Activated naive CD4-positive, alpha-beta T cell treated with anti-CD3 and anti-CD28 coated beads, Interleukin-2, amount 50 U/mL, for 24 hours (primary cell): ENCODE measurements at regions not wholly inside any gene's neighbourhood (a gene's known extent, or its start where the extent isn't known, plus 50 kb on each side); places are given as distances from the start of the nearest gene placed in this dataset.

ENCODE experiments used
- H3K27ac Mint-ChIP-seq: one replicate; pipeline ENCODE4 v1.8.0; 2021; ENCODE audit warnings: mild to moderate bottlenecking, mixed read lengths
- H3K27me3 Mint-ChIP-seq: one replicate; pipeline ENCODE4 v1.8.0; 2021; ENCODE audit warnings: mixed read lengths
- H3K36me3 Mint-ChIP-seq: one replicate; pipeline ENCODE4 v1.8.0; 2021; ENCODE audit warnings: mixed read lengths
- H3K4me1 Mint-ChIP-seq: one replicate; pipeline ENCODE4 v1.8.0; 2021; ENCODE audit warnings: mixed read lengths
- H3K4me3 Mint-ChIP-seq: one replicate; pipeline ENCODE4 v1.8.0; 2021; ENCODE audit warnings: mild to moderate bottlenecking, mixed read lengths
- H3K9me3 Mint-ChIP-seq: one replicate; pipeline ENCODE4 v1.8.0; 2021; ENCODE audit warnings: mixed read lengths

DNA sequence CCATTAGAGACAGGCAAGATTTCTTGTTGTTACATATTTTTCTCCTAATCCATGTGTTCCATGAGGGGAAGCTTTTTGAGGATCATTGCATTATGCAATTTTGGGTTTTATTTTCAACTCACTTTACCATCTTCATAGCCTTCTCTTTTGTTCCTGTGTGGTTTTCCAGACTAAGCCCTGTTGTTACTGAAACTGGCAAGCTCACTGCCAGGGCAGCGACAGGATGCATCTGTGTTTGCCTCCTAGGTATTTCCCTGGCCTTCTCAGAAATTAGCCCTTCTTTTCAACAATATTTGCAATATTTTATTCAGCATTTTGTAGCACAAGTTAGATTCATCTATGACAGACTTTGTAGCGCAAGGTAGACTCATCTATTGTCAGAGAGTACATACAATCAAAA, 134.2 kb upstream of the CYYR1 start:
- Mint-ChIP-seq H3K36me3 (no peaks in the 10 kb centered on the region), H3K4me1 (no peaks in the 10 kb centered on the region)

DNA sequence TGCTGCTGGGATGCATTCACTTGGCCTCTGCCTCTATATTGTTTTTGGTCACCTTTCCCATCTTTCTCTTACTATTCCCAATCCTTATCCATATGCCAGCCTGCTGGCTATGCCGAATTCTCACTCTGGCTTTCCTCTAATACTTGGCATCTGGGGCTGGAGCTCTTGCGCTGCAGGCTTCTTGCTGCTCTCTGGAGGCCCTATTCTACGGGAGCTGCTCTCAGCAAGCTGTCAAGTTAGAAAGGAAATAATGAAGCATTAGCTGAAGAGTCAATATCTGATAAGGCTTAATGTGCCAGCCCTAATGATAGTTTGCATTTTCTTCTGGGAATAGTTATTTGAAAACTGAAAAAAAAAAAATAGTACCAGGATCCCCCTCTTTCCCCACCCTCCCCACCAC, 125.3 kb upstream of the CYYR1 start:
- H3K9me3 Mint-ChIP-seq: no peaks in the 10 kb centered on the region

More for the DNA sequence above, 134.2 kb upstream of the CYYR1 start:
- Mint-ChIP-seq H3K4me3 (no peak overlapping the region), H3K27ac (no peak overlapping the region), H3K9me3 (no peaks in the 10 kb centered on the region), H3K27me3 (peaks cover 2% of the 10 kb centered on the region)

DNA sequence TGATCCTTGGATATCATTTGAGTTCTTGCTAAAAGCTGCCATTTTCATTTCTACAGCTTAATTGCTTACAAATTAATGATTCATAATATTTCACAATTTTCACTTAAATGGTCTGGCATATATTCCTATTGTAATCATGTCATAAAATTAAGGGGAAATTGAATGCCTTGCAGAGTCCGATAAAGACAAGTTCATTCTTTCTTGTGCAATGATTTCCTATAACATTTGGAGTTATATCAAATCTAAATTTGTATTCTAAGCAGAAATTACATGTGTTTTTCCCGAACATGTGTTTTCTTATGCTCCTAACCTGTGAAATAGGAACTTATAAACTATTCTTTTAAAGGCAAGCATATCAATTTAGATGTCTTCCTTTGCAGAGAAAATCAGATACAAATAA, 118.3 kb upstream of the CYYR1 start:
- no peak overlapping the region for H3K27ac Mint-ChIP-seq
- peaks cover 5% of the 10 kb centered on the region for H3K9me3 Mint-ChIP-seq
- peaks cover 12% of the 10 kb centered on the region for H3K27me3 Mint-ChIP-seq
- H3K4me3 Mint-ChIP-seq: no peak overlapping the region
- H3K4me1 Mint-ChIP-seq: peaks cover under 1% of the 10 kb centered on the region
- no peaks in the 10 kb centered on the region for H3K36me3 Mint-ChIP-seq

More for the DNA sequence above, 125.3 kb upstream of the CYYR1 start:
- H3K27me3 Mint-ChIP-seq: peaks cover 7% of the 10 kb centered on the region
- H3K4me3 Mint-ChIP-seq: no peak overlapping the region
- H3K4me1 Mint-ChIP-seq: no peaks in the 10 kb centered on the region
- no peaks in the 10 kb centered on the region for H3K36me3 Mint-ChIP-seq
- no peak overlapping the region for H3K27ac Mint-ChIP-seq

DNA sequence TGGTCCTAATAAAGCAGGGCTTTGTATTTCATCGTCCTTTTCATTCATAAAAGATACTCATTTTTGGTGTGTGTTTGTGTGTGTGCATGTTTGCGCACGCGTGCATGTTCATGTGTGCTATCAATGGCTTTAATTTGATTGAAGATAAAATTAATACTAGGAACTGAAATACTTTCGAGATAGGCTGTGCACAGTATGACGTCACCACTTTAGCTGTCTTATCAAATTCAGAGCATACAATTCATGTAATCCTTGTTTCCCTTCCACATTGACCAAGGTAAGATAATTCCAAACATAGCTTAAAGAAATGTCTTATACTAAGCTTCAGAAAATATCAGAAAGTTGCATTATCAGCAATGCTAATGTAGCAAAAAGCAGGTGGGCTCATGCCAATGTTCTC, 113.6 kb upstream of the CYYR1 start:
- no peak overlapping the region for H3K4me3 Mint-ChIP-seq
- peaks cover 5% of the 10 kb centered on the region for H3K27me3 Mint-ChIP-seq
- peaks cover 10% of the 10 kb centered on the region for H3K9me3 Mint-ChIP-seq

DNA sequence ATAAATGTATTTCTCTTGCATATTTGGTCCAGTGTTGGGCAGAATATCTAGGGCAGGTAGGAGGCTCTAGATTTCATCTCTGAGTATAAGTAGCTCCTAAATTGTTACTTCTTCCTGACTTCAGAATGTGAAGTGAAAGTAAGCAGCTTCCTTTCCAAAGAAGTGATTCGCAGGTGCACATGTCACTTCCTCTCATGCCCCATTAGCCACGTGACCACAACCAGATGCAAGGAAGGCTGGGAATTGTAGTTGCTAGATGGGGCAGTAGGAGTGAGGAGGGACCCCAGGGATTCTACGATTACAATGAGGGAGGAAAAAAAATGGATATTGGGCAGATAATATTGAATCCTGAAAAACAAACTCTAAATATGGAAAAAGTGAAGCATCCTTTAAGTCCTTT, 113.2 kb upstream of the CYYR1 start:
- Mint-ChIP-seq H3K27me3 (peaks cover 5% of the 10 kb centered on the region), H3K27ac (no peak overlapping the region), H3K9me3 (peaks cover 10% of the 10 kb centered on the region), H3K4me3 (no peak overlapping the region), H3K36me3 (no peaks in the 10 kb centered on the region), H3K4me1 (peaks cover 6% of the 10 kb centered on the region)

More for the DNA sequence above, 113.6 kb upstream of the CYYR1 start:
- Mint-ChIP-seq H3K4me1 (peaks cover 6% of the 10 kb centered on the region), H3K36me3 (no peaks in the 10 kb centered on the region), H3K27ac (no peak overlapping the region)

DNA sequence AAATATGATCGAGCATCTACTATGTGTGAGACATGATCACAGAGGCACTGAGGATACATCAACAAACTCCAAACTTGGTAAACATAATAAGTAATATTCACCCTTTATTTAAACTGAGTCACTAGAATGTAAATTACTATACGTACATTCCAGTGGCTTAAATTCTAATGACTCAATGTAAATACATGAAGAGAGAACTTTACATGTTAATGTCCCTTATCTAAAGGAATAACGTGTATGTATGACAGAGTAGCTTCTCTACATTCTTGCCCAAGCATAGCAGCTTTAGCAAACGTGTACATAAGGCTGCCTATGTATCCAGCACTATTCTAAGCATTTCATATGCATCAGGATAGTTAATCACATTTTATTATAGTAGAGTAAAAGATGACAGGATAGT, 111.8 kb upstream of the CYYR1 start:
- H3K4me3 Mint-ChIP-seq: no peak overlapping the region
- no peak overlapping the region for H3K27ac Mint-ChIP-seq
- peaks cover 6% of the 10 kb centered on the region for H3K4me1 Mint-ChIP-seq
- peaks cover 3% of the 10 kb centered on the region for H3K27me3 Mint-ChIP-seq
- H3K9me3 Mint-ChIP-seq: peaks cover 10% of the 10 kb centered on the region
- H3K36me3 Mint-ChIP-seq: no peaks in the 10 kb centered on the region

DNA sequence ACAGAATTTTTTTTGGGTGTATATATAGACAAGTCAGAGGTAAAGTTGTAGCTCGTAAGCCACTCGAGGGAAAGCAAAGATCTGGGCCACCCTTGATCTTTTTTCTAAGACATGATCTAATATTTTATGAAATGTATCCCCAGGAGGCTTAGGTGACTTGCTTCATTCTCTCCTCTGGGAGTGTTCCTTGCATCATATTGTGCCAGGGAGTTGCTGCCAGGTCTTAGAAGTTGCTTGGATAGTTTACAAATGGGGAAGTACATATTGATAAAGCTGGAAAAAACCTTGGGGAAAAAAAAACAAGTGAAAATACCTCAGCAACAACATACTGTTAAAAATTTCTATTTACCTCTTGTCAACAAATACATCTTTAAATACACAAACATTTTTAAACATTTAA, 110.9 kb upstream of the CYYR1 start:
- peaks cover 3% of the 10 kb centered on the region for H3K27me3 Mint-ChIP-seq
- H3K27ac Mint-ChIP-seq: no peak overlapping the region
- H3K4me1 Mint-ChIP-seq: peaks cover 6% of the 10 kb centered on the region
- H3K36me3 Mint-ChIP-seq: no peaks in the 10 kb centered on the region
- no peak overlapping the region for H3K4me3 Mint-ChIP-seq
- H3K9me3 Mint-ChIP-seq: peaks cover 10% of the 10 kb centered on the region

DNA sequence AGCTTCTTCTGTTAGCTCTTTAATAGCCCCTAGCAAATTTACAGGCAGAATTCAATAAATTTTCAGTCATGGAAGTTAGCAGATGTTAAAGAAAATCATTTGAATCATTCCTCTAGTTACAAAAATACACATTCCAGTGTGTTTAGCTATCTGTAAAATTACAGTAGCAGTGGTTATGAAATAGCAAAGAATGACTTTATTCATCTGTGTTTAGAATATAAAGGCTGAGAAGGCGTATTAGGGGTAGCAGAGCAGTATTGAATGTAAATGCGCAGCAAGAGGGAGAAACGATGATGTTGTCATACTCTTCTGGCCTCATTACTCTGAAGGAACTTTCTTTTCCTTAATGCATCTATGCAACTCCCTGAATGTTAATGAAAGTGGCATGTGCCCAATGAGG, 106.2 kb upstream of the CYYR1 start:
- no peaks in the 10 kb centered on the region for H3K36me3 Mint-ChIP-seq
- no peak overlapping the region for H3K4me3 Mint-ChIP-seq

DNA sequence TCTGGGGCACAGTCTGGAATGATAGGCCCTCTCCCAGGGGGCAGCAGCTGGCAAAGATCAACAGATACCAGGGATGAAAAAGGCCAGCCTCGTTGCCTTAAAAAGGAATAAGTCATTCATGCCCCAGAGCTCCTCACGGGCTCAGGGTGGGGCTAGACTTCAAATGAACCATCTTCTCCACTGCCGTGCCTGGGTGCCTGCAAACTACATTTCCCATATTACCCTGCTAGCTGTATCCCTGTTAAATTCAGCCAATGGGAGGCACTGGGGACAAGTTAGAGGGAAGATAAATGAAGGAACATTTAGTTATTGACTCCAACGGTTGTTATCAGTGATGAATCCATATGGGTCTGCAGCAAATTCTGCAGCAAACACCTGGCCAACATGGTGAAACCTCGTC, 101.2 kb upstream of the CYYR1 start:
- H3K4me3 Mint-ChIP-seq: no peak overlapping the region
- H3K9me3 Mint-ChIP-seq: no peaks in the 10 kb centered on the region
- H3K36me3 Mint-ChIP-seq: no peaks in the 10 kb centered on the region
- no peak overlapping the region for H3K27ac Mint-ChIP-seq
- H3K27me3 Mint-ChIP-seq: no peaks in the 10 kb centered on the region
- no peaks in the 10 kb centered on the region for H3K4me1 Mint-ChIP-seq

More for the DNA sequence above, 106.2 kb upstream of the CYYR1 start:
- Mint-ChIP-seq H3K4me1 (no peaks in the 10 kb centered on the region), H3K9me3 (no peaks in the 10 kb centered on the region), H3K27me3 (peaks cover 3% of the 10 kb centered on the region), H3K27ac (peak overlapping the region; percentile 25)

DNA sequence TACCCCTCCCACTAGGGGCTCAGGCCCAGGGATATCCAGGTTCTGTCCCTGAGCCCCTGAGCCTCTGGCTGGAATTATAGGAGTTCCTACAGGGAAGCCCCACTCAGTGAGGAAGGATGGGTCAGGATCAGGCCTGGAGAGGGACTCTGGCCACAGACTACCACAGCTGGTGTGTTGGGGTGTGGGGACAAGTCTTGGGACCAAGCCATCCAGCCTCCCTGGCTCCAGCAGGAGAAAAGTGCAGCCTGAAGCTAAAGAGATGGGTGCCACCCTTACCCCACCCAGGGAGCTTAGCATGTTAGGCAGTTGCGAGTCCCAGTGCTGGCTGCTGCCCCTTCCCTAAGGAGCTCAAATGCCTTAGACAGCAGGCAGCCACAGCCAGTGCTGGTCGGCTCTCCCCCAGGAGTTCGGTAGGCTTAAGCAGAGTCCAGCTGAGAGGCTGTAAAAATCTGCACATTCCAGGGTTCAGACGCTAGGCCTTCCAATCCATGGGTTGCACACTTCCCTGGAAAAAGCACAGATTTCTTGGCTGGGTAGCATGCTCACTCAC, 96.2 kb upstream of the CYYR1 start:
- Mint-ChIP-seq H3K27me3 (no peaks in the 10 kb centered on the region), H3K9me3 (peaks cover 4% of the 10 kb centered on the region), H3K27ac (no peak overlapping the region), H3K4me1 (no peaks in the 10 kb centered on the region), H3K36me3 (no peaks in the 10 kb centered on the region), H3K4me3 (no peak overlapping the region)

DNA sequence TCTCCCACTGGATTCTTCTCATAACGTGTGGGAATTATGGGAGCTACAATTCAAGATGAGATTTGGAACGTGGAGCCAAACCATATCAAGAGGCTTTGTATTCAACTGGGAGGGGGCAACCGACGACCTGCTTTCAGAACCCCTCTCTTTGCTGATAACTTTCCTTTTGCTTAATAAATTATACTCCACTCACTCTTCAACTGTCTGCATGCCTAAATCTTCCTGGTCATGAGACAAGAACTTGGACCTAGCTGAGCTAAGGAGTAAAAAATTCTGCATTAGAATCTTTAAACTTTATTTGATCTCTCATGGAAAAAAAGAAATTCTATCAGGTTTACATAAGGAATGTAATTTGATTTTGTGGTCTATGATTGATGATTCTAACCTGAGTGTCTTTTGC, 86.7 kb upstream of the CYYR1 start:
- peaks cover 11% of the 10 kb centered on the region for H3K9me3 Mint-ChIP-seq
- no peak overlapping the region for H3K27ac Mint-ChIP-seq
- H3K36me3 Mint-ChIP-seq: peaks cover 2% of the 10 kb centered on the region
- H3K27me3 Mint-ChIP-seq: peaks cover 12% of the 10 kb centered on the region
- no peak overlapping the region for H3K4me3 Mint-ChIP-seq
- no peaks in the 10 kb centered on the region for H3K4me1 Mint-ChIP-seq

DNA sequence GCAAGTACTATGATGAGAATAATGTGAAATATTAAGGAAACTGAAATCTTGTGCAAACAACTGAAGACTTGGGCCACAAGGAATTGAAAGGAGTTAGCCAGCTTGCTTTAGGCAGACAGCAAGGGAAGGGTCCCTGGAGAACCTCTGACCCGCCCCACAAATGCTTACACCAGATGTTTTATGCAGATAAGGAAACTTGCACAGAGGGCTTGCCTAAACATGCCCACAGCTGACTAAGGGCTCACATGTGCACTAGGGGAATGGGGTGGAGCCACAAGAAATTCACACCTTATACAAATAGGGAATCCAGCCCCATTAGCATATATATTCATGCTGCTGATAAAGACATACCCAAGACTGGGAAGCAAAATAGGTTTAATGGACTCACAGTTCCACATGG, 86.1 kb upstream of the CYYR1 start:
- Mint-ChIP-seq H3K27me3 (peaks cover 13% of the 10 kb centered on the region), H3K4me1 (no peaks in the 10 kb centered on the region), H3K36me3 (peaks cover 2% of the 10 kb centered on the region), H3K9me3 (peaks cover 11% of the 10 kb centered on the region), H3K27ac (no peak overlapping the region), H3K4me3 (no peak overlapping the region)

DNA sequence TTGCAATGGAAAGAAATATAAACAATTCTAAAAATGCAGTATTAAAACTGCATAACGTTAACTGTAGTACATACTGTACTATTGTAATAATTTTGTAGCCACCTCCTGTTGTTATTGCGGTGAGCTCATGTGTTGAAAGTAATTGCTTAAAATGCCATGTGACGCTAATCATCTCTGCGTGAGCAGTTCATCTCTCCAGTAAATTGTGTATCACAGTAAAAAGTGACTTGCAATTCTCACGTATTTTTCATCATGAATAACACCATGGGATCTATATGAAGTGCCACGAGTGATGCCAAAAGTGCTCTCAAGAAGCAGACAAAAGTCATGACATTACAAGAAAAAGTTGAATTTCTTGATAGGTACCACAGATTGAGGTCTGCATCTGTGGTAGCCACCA, 82.4 kb upstream of the CYYR1 start:
- no peak overlapping the region for H3K4me3 Mint-ChIP-seq
- H3K9me3 Mint-ChIP-seq: peaks cover 10% of the 10 kb centered on the region
- no peaks in the 10 kb centered on the region for H3K4me1 Mint-ChIP-seq
- peaks cover 2% of the 10 kb centered on the region for H3K36me3 Mint-ChIP-seq
- no peak overlapping the region for H3K27ac Mint-ChIP-seq
- peaks cover 13% of the 10 kb centered on the region for H3K27me3 Mint-ChIP-seq

DNA sequence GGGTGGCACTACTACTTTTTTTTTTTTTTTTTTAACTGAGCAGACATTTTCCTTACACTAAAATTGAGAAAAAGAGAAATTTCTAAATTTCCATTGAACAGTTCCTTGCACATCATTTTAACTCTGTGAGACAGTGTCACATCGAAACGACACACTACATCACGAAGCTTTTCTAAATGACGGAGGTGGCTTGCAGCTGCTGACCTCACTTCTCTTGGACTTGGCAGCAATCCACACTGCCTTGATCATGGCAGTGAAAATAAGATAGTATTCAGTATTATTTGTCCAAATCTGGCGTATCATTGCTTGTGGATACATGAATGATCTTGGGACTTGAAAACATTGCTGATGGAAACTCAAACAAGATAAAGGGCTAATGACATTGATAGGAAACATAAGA, 80.3 kb upstream of the CYYR1 start:
- peaks cover 4% of the 10 kb centered on the region for H3K9me3 Mint-ChIP-seq
- peaks cover 8% of the 10 kb centered on the region for H3K27me3 Mint-ChIP-seq
- no peak overlapping the region for H3K27ac Mint-ChIP-seq
- no peaks in the 10 kb centered on the region for H3K36me3 Mint-ChIP-seq
- H3K4me1 Mint-ChIP-seq: no peaks in the 10 kb centered on the region
- no peak overlapping the region for H3K4me3 Mint-ChIP-seq

DNA sequence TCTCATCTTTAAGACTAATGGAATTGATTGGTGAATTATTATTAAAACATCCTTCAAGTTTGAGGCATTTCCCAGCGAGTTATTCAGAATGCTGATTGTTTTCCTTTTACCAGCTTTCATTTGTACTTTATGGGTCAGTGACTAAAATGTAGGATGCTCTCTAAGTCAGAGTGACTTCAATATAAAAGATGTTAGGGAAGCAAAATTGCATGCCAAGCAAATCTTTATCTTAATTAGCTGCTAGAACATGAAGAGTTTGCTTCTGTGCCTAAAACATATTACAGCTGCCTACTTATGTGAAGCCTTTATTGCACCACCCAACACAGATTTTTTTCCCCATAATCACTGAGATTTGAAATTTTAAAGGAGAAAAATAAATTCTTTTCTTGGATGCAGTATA, 79.8 kb upstream of the CYYR1 start:
- Mint-ChIP-seq H3K9me3 (no peaks in the 10 kb centered on the region), H3K27me3 (peaks cover 10% of the 10 kb centered on the region), H3K4me3 (no peak overlapping the region), H3K4me1 (no peaks in the 10 kb centered on the region), H3K36me3 (no peaks in the 10 kb centered on the region), H3K27ac (no peak overlapping the region)

DNA sequence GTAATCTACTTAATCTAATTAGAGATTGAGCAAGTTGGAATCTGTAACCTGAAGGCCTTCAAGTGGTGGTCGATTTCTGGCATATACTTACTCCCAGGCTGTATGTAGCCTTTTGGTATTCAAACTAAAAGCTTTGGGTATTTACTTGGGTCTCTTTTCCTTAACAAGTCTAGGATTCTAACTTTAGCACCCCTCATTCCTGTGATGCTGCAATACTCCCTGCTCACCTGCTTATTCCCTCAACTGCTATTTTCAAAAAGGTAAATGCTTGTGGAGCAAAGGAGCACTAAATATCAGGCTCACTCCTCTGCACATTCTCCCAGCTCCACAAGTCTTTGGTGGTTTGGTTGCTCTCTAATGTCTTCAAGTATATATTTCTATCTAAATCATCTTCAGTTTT, 68.0 kb upstream of the CYYR1 start:
- H3K27ac Mint-ChIP-seq: no peak overlapping the region
- H3K9me3 Mint-ChIP-seq: no peaks in the 10 kb centered on the region
- no peaks in the 10 kb centered on the region for H3K36me3 Mint-ChIP-seq
- H3K4me1 Mint-ChIP-seq: no peaks in the 10 kb centered on the region
- H3K27me3 Mint-ChIP-seq: peaks cover 5% of the 10 kb centered on the region
- no peak overlapping the region for H3K4me3 Mint-ChIP-seq

DNA sequence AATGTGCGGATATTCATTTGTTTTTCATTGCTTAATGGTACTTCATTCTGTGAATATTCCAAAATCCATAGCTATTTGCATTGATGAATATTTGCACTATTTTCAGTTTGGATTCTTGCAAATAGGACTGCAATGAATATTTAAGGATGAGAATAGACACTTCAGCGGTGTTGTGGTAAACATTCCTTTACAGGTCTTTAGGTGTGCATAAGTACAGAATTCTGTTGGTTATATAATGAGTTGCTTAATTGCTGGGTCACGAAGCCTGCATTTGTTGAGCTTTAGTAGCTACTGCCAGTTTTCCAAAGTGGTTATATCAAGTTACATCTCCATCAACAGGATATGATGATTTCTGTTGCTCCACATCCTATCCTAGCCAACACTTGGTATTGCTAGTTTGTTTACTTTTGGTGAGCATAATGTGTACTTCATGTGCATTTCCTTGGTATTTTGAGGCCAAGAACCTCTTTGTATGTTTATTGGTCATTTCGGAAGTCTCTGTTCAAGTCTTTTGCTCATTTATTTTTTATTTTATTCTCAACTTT, 64.2 kb upstream of the CYYR1 start:
- H3K4me3 Mint-ChIP-seq: no peak overlapping the region
- H3K27me3 Mint-ChIP-seq: no peaks in the 10 kb centered on the region
- no peak overlapping the region for H3K27ac Mint-ChIP-seq
- H3K36me3 Mint-ChIP-seq: no peaks in the 10 kb centered on the region
- peaks cover 5% of the 10 kb centered on the region for H3K9me3 Mint-ChIP-seq
- no peaks in the 10 kb centered on the region for H3K4me1 Mint-ChIP-seq
